ENCODE measurements at regions not wholly inside any gene's neighbourhood (a gene's known extent, or its start where the extent isn't known, plus 50 kb on each side); places are given as distances from the start of the nearest gene placed in this dataset.

GRCh38 chr7:68770649-68771048, 827.6 kb upstream of the AUTS2 start:
- Histone ChIP-seq H3K4me2 (ENCODE audit: low read depth, low read length) (no peak overlapping the region), H2AFZ (ENCODE audit: low read length) (no peak overlapping the region), H3K4me3 (ENCODE audit: low read length) (no peak overlapping the region), H4K20me1 (ENCODE audit: insufficient read depth, low read length) (no peaks in the 10 kb centered on the region), H3K36me3 (replicated peaks; ENCODE audit: insufficient read depth, low read length) (no peaks in the 10 kb centered on the region), H3K4me1 (ENCODE audit: low read length) (no peaks in the 10 kb centered on the region), H3K9me3 (replicated peaks; ENCODE audit: insufficient read depth, low read length) (no peaks in the 10 kb centered on the region), H3K27me3 (replicated peaks; ENCODE audit: insufficient read depth, low read length) (no peaks in the 10 kb centered on the region), H3F3A (ENCODE audit: insufficient read depth, low read length) (no peaks in the 10 kb centered on the region), H3K27ac (ENCODE audit: low read length) (no peak overlapping the region), H3K79me2 (ENCODE audit: low read length) (no peaks in the 10 kb centered on the region), H3K9me2 (replicated peaks; ENCODE audit: insufficient read depth, low read length) (no peaks in the 10 kb centered on the region), H3K9ac (ENCODE audit: low read length) (no peak overlapping the region)
- TF ChIP-seq EZH2phosphoT487 (IDR thresholded peaks at IDR 0.05; ENCODE audit: low read length) (no peak), EZH2 (optimal IDR thresholded peaks at IDR 0.05; ENCODE audit: low read depth, low read length) (no peak), CTCF (IDR thresholded peaks at IDR 0.05; ENCODE audit: low read length) (no peak)
- DNase-seq, result no peak

GRCh38 chr7:68776326-68776725, 821.9 kb upstream of the AUTS2 start:
- no peak overlapping the region for H3K4me2 ChIP-seq (ENCODE audit: low read depth, low read length)
- H3K79me2 ChIP-seq (ENCODE audit: low read length), result no peaks in the 10 kb centered on the region
- no peaks in the 10 kb centered on the region for H3K9me2 ChIP-seq (replicated peaks; ENCODE audit: insufficient read depth, low read length)
- TF ChIP-seq EZH2phosphoT487 (IDR thresholded peaks at IDR 0.05; ENCODE audit: low read length) (no peak), EZH2 (optimal IDR thresholded peaks at IDR 0.05; ENCODE audit: low read depth, low read length) (no peak), CTCF (IDR thresholded peaks at IDR 0.05; ENCODE audit: low read length) (no peak)
- no peaks in the 10 kb centered on the region for H3K27me3 ChIP-seq (replicated peaks; ENCODE audit: insufficient read depth, low read length)
- no peak overlapping the region for H3K9ac ChIP-seq (ENCODE audit: low read length)
- H3F3A ChIP-seq (ENCODE audit: insufficient read depth, low read length), result no peaks in the 10 kb centered on the region
- no peak for DNase-seq
- H4K20me1 ChIP-seq (ENCODE audit: insufficient read depth, low read length), result no peaks in the 10 kb centered on the region
- H2AFZ ChIP-seq (ENCODE audit: low read length), result no peak overlapping the region
- no peak overlapping the region for H3K4me3 ChIP-seq (ENCODE audit: low read length)
- H3K4me1 ChIP-seq (ENCODE audit: low read length), result no peaks in the 10 kb centered on the region
- H3K9me3 ChIP-seq (replicated peaks; ENCODE audit: insufficient read depth, low read length), result no peaks in the 10 kb centered on the region
- H3K27ac ChIP-seq (ENCODE audit: low read length), result no peak overlapping the region
- H3K36me3 ChIP-seq (replicated peaks; ENCODE audit: insufficient read depth, low read length), result no peaks in the 10 kb centered on the region

DNA sequence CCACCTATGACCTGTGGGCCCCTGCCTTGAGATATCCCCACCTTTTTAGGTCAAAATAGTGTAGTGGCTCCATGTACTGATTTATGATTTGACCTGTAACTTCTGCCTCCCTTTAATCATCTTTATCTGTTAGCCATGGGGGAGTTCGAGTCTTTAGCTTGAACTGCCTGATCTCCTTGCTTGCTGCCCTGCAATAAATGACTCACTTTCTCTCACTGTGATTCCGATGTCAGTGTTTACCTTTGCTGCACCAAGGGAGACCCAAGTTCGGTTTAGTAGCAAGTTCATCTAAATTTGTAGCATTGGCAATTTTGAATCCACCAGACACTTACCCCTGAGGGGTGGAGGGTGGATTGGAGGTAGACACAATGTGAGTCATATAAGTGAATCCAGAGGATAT, 814.6 kb upstream of the AUTS2 start:
- no peaks in the 10 kb centered on the region for H3F3A ChIP-seq (ENCODE audit: insufficient read depth, low read length)
- no peaks in the 10 kb centered on the region for H3K36me3 ChIP-seq (replicated peaks; ENCODE audit: insufficient read depth, low read length)
- no peak overlapping the region for H3K27ac ChIP-seq (ENCODE audit: low read length)
- H3K27me3 ChIP-seq (replicated peaks; ENCODE audit: insufficient read depth, low read length), result no peaks in the 10 kb centered on the region
- H3K9me3 ChIP-seq (replicated peaks; ENCODE audit: insufficient read depth, low read length), result no peaks in the 10 kb centered on the region
- H3K9me2 ChIP-seq (replicated peaks; ENCODE audit: insufficient read depth, low read length), result no peaks in the 10 kb centered on the region
- H3K9ac ChIP-seq (ENCODE audit: low read length), result no peak overlapping the region
- H3K79me2 ChIP-seq (ENCODE audit: low read length), result no peaks in the 10 kb centered on the region
- H2AFZ ChIP-seq (ENCODE audit: low read length), result no peak overlapping the region
- no peak for DNase-seq
- H3K4me1 ChIP-seq (ENCODE audit: low read length), result no peaks in the 10 kb centered on the region
- H4K20me1 ChIP-seq (ENCODE audit: insufficient read depth, low read length), result no peaks in the 10 kb centered on the region
- H3K4me2 ChIP-seq (ENCODE audit: low read depth, low read length), result no peak overlapping the region
- H3K4me3 ChIP-seq (ENCODE audit: low read length), result no peak overlapping the region
- TF ChIP-seq EZH2phosphoT487 (IDR thresholded peaks at IDR 0.05; ENCODE audit: low read length), result no peak
- TF ChIP-seq EZH2 (optimal IDR thresholded peaks at IDR 0.05; ENCODE audit: low read depth, low read length), result no peak
- no peak for TF ChIP-seq CTCF (IDR thresholded peaks at IDR 0.05; ENCODE audit: low read length)
